ENCODE measurements at regions not wholly inside any gene's neighbourhood (a gene's known extent, or its start where the extent isn't known, plus 50 kb on each side); places are given as distances from the start of the nearest gene placed in this dataset.

DNA sequence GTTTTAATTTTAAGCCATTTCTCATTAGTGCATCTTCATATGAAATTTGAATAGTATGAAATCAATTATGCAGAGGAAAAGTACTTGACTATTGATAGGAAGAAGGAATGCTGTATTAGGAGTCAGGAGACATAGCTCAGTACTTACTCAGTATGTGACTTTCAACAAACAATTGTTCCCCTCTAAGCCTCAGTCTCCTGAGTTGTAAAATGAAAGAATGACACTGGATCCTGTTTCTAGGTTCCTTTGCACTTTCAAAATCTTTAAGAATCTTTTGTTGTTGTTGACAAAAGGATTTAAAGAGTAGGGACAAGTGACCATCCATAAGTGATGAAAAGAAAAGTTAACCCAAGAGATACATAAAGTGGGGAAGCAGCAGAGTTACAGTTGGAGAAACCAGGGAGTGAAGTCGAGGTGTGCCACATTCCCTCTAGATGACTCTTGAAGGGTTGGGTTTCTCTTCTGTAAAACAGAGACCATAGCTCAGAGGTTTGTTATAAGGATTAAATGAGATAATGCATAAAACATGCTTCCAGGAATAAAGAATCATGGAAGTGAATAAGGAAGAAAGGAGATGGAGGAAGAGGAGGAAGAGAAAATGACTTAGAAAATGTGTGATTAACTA, 105.7 kb upstream of the KCNJ15 start (continued):
- TF ChIP-seq, protein P1, sequence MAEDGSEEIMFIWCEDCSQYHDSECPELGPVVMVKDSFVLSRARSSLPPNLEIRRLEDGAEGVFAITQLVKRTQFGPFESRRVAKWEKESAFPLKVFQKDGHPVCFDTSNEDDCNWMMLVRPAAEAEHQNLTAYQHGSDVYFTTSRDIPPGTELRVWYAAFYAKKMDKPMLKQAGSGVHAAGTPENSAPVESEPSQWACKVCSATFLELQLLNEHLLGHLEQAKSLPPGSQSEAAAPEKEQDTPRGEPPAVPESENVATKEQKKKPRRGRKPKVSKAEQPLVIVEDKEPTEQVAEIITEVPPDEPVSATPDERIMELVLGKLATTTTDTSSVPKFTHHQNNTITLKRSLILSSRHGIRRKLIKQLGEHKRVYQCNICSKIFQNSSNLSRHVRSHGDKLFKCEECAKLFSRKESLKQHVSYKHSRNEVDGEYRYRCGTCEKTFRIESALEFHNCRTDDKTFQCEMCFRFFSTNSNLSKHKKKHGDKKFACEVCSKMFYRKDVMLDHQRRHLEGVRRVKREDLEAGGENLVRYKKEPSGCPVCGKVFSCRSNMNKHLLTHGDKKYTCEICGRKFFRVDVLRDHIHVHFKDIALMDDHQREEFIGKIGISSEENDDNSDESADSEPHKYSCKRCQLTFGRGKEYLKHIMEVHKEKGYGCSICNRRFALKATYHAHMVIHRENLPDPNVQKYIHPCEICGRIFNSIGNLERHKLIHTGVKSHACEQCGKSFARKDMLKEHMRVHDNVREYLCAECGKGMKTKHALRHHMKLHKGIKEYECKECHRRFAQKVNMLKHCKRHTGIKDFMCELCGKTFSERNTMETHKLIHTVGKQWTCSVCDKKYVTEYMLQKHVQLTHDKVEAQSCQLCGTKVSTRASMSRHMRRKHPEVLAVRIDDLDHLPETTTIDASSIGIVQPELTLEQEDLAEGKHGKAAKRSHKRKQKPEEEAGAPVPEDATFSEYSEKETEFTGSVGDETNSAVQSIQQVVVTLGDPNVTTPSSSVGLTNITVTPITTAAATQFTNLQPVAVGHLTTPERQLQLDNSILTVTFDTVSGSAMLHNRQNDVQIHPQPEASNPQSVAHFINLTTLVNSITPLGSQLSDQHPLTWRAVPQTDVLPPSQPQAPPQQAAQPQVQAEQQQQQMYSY (CRISPR knock-in tag; IDR thresholded peaks at IDR 0.05): no peak
- TF ChIP-seq LARP7 (IDR thresholded peaks at IDR 0.05): no peak
- TF ChIP-seq TAF1 (IDR thresholded peaks at IDR 0.05; ENCODE audit: borderline replicate concordance, low read depth, low read length): no peak
- no peak for TF ChIP-seq STAT1 (conservative IDR thresholded peaks at IDR 0.05)

DNA sequence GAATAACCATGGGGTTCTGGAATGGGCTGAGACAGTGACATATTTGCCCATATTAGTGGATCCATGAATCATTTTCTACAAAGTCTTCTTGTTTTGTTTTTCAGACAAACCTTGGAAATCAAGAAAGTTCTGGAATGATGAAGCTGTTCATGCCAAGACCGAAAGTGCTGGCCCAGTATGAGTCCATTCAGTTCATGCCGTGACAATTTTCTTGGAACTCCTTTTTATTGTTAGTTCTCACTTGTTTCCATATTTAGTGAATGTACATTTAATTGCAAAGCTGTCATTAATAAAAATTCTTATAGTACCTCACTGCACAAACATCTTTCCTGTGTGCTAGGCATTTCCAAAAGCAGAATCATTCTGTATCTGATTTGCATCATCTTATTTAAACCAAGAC, 100.6 kb upstream of the KCNJ15 start:
- ChIA-PET SMC1A (ENCODE audit: uncharacterized antibody, unreplicated experiment) (interaction anchor here (1.2 to 4.0 kb wide), 2 partner anchors 196 to 199 kb away, joined by 5 to 18 read pairs; no protein-coding TSS in a partner anchor), CTCF (interaction anchor here (1.8 to 7.9 kb wide), 3 partner anchors 10 to 444 kb away, joined by 5 to 142 read pairs (median 8); no protein-coding TSS in a partner anchor), RAD21 (ENCODE audit: unreplicated experiment) (interaction anchor here (4.2 kb wide), 1 partner anchor 196 kb away, joined by 32 read pairs; no protein-coding TSS in a partner anchor), POLR2A (no interaction called here)
- Histone ChIP-seq H3K9me3 (replicated peaks; ENCODE audit: control insufficient read depth, insufficient read depth, low read length) (no peaks in the 10 kb centered on the region), H3K4me3 (no peak overlapping the region), H3K27ac (ENCODE audit: control insufficient read depth, insufficient read depth) (no peak overlapping the region), H3K4me1 (ENCODE audit: control insufficient read depth, insufficient read depth, low read length) (no peaks in the 10 kb centered on the region), H4K20me1 (ENCODE audit: control insufficient read depth, insufficient read depth) (no peaks in the 10 kb centered on the region), H3K4me2 (ENCODE audit: control insufficient read depth, insufficient read depth) (no peak overlapping the region), H3K9ac (ENCODE audit: control insufficient read depth, insufficient read depth, low read length) (no peak overlapping the region), H2AFZ (ENCODE audit: control insufficient read depth, low read depth, low read length) (no peak overlapping the region), H3K79me2 (ENCODE audit: control insufficient read depth, insufficient read depth, low read length) (no peaks in the 10 kb centered on the region), H3K27me3 (replicated peaks in 1 of 2; ENCODE audit: control insufficient read depth in 2 of 2, insufficient read depth in 2 of 2, low read length in 1 of 2) (no peaks in the 10 kb centered on the region; a peak in 1 of 4 replicates), H3K36me3 (ENCODE audit: control insufficient read depth in 2 of 2, insufficient read depth in 2 of 2, low read length in 1 of 2) (no peaks in the 10 kb centered on the region)
- FAIRE-seq: no peak
- in situ Hi-C loops (cut with MboI): no loop called here
- intact Hi-C loops (cut with micrococcal nuclease; ENCODE audit: unreplicated experiment): no loop called here
- no peak for ATAC-seq
- no TSS peak for BruUV-seq (replicated peaks)
- no peak for DNase-seq (ENCODE audit: low read depth, low spot score)
- 38% methylated on average over 2 of the region's 2 CpGs for WGBS (ENCODE audit: insufficient coverage, insufficient replicate concordance, low lambda C conversion rate, missing lambda C conversion rate)
- no peak for TF ChIP-seq NBN (IDR thresholded peaks at IDR 0.05)
- TF ChIP-seq ZNF217 (IDR thresholded peaks at IDR 0.05): no peak
- TF ChIP-seq TCF7 (IDR thresholded peaks at IDR 0.05; ENCODE audit: borderline replicate concordance): no peak
- TF ChIP-seq, protein P2, sequence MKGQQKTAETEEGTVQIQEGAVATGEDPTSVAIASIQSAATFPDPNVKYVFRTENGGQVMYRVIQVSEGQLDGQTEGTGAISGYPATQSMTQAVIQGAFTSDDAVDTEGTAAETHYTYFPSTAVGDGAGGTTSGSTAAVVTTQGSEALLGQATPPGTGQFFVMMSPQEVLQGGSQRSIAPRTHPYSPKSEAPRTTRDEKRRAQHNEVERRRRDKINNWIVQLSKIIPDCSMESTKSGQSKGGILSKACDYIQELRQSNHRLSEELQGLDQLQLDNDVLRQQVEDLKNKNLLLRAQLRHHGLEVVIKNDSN (IDR thresholded peaks at IDR 0.05; ENCODE audit: borderline replicate concordance, extremely low read length, insufficient read depth, low read depth, low read length): no peak
- TF ChIP-seq SIN3A (IDR thresholded peaks at IDR 0.05; ENCODE audit: low read depth, low read length): no peak
- no peak for TF ChIP-seq SREBF1 (IDR thresholded peaks at IDR 0.05; ENCODE audit: low read length)
- no peak for TF ChIP-seq ZNF622 (IDR thresholded peaks at IDR 0.05)
- TF ChIP-seq, protein P3, sequence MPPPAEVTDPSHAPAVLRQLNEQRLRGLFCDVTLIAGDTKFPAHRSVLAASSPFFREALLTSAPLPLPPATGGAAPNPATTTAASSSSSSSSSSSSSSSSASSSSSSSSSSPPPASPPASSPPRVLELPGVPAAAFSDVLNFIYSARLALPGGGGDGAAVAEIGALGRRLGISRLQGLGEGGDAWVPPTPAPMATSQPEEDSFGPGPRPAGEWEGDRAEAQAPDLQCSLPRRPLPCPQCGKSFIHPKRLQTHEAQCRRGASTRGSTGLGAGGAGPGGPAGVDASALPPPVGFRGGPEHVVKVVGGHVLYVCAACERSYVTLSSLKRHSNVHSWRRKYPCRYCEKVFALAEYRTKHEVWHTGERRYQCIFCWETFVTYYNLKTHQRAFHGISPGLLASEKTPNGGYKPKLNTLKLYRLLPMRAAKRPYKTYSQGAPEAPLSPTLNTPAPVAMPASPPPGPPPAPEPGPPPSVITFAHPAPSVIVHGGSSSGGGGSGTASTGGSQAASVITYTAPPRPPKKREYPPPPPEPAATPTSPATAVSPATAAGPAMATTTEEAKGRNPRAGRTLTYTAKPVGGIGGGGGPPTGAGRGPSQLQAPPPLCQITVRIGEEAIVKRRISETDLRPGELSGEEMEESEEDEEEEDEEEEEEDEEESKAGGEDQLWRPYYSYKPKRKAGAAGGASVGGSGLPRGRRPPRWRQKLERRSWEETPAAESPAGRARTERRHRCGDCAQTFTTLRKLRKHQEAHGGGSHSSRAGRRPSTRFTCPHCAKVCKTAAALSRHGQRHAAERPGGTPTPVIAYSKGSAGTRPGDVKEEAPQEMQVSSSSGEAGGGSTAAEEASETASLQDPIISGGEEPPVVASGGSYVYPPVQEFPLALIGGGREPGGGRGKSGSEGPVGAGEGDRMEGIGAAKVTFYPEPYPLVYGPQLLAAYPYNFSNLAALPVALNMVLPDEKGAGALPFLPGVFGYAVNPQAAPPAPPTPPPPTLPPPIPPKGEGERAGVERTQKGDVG (CRISPR knock-in tag; IDR thresholded peaks at IDR 0.05): no peak
- TF ChIP-seq RB1 (IDR thresholded peaks at IDR 0.05; ENCODE audit: borderline replicate concordance): no peak
